Peyer's patch (tissue), 4 donors: ENCODE measurements at regions not wholly inside any gene's neighbourhood (a gene's known extent, or its start where the extent isn't known, plus 50 kb on each side); places are given as distances from the start of the nearest gene placed in this dataset.

ENCODE experiments used
- CTCF ChIP-seq, 6 experiments: fragments of 450-650 bp in 4 of 6; fragments of 200-600 bp in 2 of 6; sonication (generic) in 1 of 6; IDR thresholded peaks; one replicate each; pipeline ENCODE4 v1.5.1; 2017 to 2019; ENCODE audit warnings: antibody characterized with exemption in 6 of 6, mild to moderate bottlenecking in 3 of 6, moderate library complexity in 1 of 6
- POLR2A ChIP-seq, 2 donors: fragments of 450-650 bp; IDR thresholded peaks; one replicate each; pipeline ENCODE4 v1.5.1; 2017; ENCODE audit warnings: antibody characterized with exemption in 2 of 2, mild to moderate bottlenecking in 2 of 2, moderate library complexity in 2 of 2

DNA sequence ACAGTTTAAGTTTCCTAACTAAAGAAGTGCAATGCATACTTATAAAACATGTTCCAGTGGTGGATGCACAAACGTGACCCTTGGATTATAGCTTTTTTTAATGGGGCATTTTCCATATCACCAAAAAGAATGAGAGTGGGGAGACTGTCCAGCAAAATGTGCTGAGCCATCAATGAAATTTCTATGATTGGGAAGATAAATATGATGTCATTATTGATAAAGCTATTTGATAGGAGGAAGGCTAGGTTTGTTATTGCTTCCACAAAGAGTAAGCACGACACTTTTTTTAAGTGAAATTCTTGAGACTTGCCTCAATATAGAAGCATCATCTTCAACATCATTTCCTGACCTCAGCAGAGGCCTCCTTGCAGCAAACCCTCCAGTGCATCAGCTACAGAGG lies 174.6 kb upstream of the CLEC14A start:
- TF ChIP-seq CTCF (IDR thresholded peaks at IDR 0.05) (no peak), POLR2A (IDR thresholded peaks at IDR 0.05) (no peak)
